ENCODE measurements at regions not wholly inside any gene's neighbourhood (a gene's known extent, or its start where the extent isn't known, plus 50 kb on each side); places are given as distances from the start of the nearest gene placed in this dataset.

- DNase-seq (ENCODE audit: low spot score), result no peak
- Histone ChIP-seq H3K9ac (ENCODE audit: low read depth, low read length, poor library complexity) (no peak overlapping the region), H2BK5ac (ENCODE audit: low read length) (no peak overlapping the region), H2BK15ac (ENCODE audit: low read length) (no peak overlapping the region), H3K23ac (ENCODE audit: low read depth, low read length, poor library complexity) (no peak overlapping the region), H4K91ac (ENCODE audit: low read depth, low read length, poor library complexity) (no peak overlapping the region), H2AK5ac (ENCODE audit: low read depth, low read length) (no peak overlapping the region), H3K27me3 (ENCODE audit: control insufficient read depth in 3 of 3, insufficient read depth in 3 of 3, low read depth in 1 of 3, low read length in 3 of 3) (no peaks in the 10 kb centered on the region), H3K36me3 (replicated peaks in 1 of 2; ENCODE audit: control insufficient read depth in 2 of 2, insufficient read depth in 2 of 2, low read length in 2 of 2) (no peaks in the 10 kb centered on the region), H2BK12ac (ENCODE audit: low read length) (no peak overlapping the region), H3K18ac (ENCODE audit: low read length) (no peak overlapping the region), H3K27ac (replicated peaks; ENCODE audit: low read length) (no peak overlapping the region), H3K14ac (ENCODE audit: low read length) (no peak overlapping the region), H3K9me3 (replicated peaks in 1 of 2; ENCODE audit: control insufficient read depth in 2 of 2, insufficient read depth in 1 of 2, low read depth in 1 of 2, low read length in 2 of 2) (no peaks in the 10 kb centered on the region), H3K4ac (ENCODE audit: low read length) (no peak overlapping the region), H3K4me3 (ENCODE audit: low read length in 2 of 2) (no peak overlapping the region), H3K4me1 (ENCODE audit: control insufficient read depth in 2 of 2, insufficient read depth in 1 of 2, low read depth in 1 of 2, low read length in 2 of 2) (no peaks in the 10 kb centered on the region), H3K4me2 (ENCODE audit: insufficient read depth, low read length, poor library complexity, severe bottlenecking) (no peak overlapping the region), H2AFZ (ENCODE audit: low read length) (no peak overlapping the region), H4K8ac (ENCODE audit: low read depth, low read length) (no peak overlapping the region), H3K79me1 (ENCODE audit: low read depth, low read length) (no peaks in the 10 kb centered on the region), H2BK120ac (ENCODE audit: low read depth, low read length) (no peak overlapping the region)
- no CpG with 5 or more reads among the region's 7 CpGs for WGBS, 2 donors (ENCODE audit: extremely low coverage in 2 of 2, insufficient read length in 2 of 2, insufficient replicate concordance in 1 of 2)
These were observed 370.9 kb upstream of the PRR16 start for GRCh38 chr5:120093178-120093577.

GRCh38 chr5:120096413-120096812 is 367.7 kb upstream of the PRR16 start:
- no peaks in the 10 kb centered on the region for H3K9me3 ChIP-seq (replicated peaks in 1 of 2; ENCODE audit: control insufficient read depth in 2 of 2, insufficient read depth in 1 of 2, low read depth in 1 of 2, low read length in 2 of 2)
- H3K14ac ChIP-seq (ENCODE audit: low read length), result no peak overlapping the region
- no peak overlapping the region for H2BK12ac ChIP-seq (ENCODE audit: low read length)
- no peak overlapping the region for H2BK5ac ChIP-seq (ENCODE audit: low read length)
- H3K27ac ChIP-seq (replicated peaks; ENCODE audit: low read length), result no peak overlapping the region
- H4K91ac ChIP-seq (ENCODE audit: low read depth, low read length, poor library complexity), result no peak overlapping the region
- H3K4me2 ChIP-seq (ENCODE audit: insufficient read depth, low read length, poor library complexity, severe bottlenecking), result no peak overlapping the region
- no peaks in the 10 kb centered on the region for H3K4me1 ChIP-seq (ENCODE audit: control insufficient read depth in 2 of 2, insufficient read depth in 1 of 2, low read depth in 1 of 2, low read length in 2 of 2)
- no peak overlapping the region for H2AK5ac ChIP-seq (ENCODE audit: low read depth, low read length)
- H2BK120ac ChIP-seq (ENCODE audit: low read depth, low read length), result no peak overlapping the region
- no peak overlapping the region for H3K18ac ChIP-seq (ENCODE audit: low read length)
- H3K36me3 ChIP-seq (replicated peaks in 1 of 2; ENCODE audit: control insufficient read depth in 2 of 2, insufficient read depth in 2 of 2, low read length in 2 of 2), result no peaks in the 10 kb centered on the region
- no peak overlapping the region for H4K8ac ChIP-seq (ENCODE audit: low read depth, low read length)
- H3K9ac ChIP-seq (ENCODE audit: low read depth, low read length, poor library complexity), result no peak overlapping the region
- no peak overlapping the region for H3K23ac ChIP-seq (ENCODE audit: low read depth, low read length, poor library complexity)
- H3K79me1 ChIP-seq (ENCODE audit: low read depth, low read length), result no peaks in the 10 kb centered on the region
- H2BK15ac ChIP-seq (ENCODE audit: low read length), result no peak overlapping the region
- H3K4me3 ChIP-seq (ENCODE audit: low read length in 2 of 2), result no peak overlapping the region
- no peak overlapping the region for H2AFZ ChIP-seq (ENCODE audit: low read length)
- no peak overlapping the region for H3K4ac ChIP-seq (ENCODE audit: low read length)
- no peak for DNase-seq (ENCODE audit: low spot score)
- no peaks in the 10 kb centered on the region for H3K27me3 ChIP-seq (ENCODE audit: control insufficient read depth in 3 of 3, insufficient read depth in 3 of 3, low read depth in 1 of 3, low read length in 3 of 3)
- no CpG with 5 or more reads among the region's 3 CpGs for WGBS, 2 donors (ENCODE audit: extremely low coverage in 2 of 2, insufficient read length in 2 of 2, insufficient replicate concordance in 1 of 2)

- WGBS, 2 donors (ENCODE audit: extremely low coverage in 2 of 2, insufficient read length in 2 of 2, insufficient replicate concordance in 1 of 2), result no CpG with 5 or more reads among the region's 4 CpGs
- H3K36me3 ChIP-seq (replicated peaks in 1 of 2; ENCODE audit: control insufficient read depth in 2 of 2, insufficient read depth in 2 of 2, low read length in 2 of 2), result no peaks in the 10 kb centered on the region
- no peak overlapping the region for H2AK5ac ChIP-seq (ENCODE audit: low read depth, low read length)
- no peak overlapping the region for H3K18ac ChIP-seq (ENCODE audit: low read length)
- H3K14ac ChIP-seq (ENCODE audit: low read length), result no peak overlapping the region
- no peak overlapping the region for H3K4ac ChIP-seq (ENCODE audit: low read length)
- H3K27ac ChIP-seq (replicated peaks; ENCODE audit: low read length), result no peak overlapping the region
- H4K8ac ChIP-seq (ENCODE audit: low read depth, low read length), result no peak overlapping the region
- H2AFZ ChIP-seq (ENCODE audit: low read length), result peak overlapping the region; percentile 18
- H3K79me1 ChIP-seq (ENCODE audit: low read depth, low read length), result no peaks in the 10 kb centered on the region
- no peak overlapping the region for H3K4me2 ChIP-seq (ENCODE audit: insufficient read depth, low read length, poor library complexity, severe bottlenecking)
- H2BK120ac ChIP-seq (ENCODE audit: low read depth, low read length), result no peak overlapping the region
- no peak overlapping the region for H4K91ac ChIP-seq (ENCODE audit: low read depth, low read length, poor library complexity)
- no peak overlapping the region for H2BK12ac ChIP-seq (ENCODE audit: low read length)
- H3K9me3 ChIP-seq (replicated peaks in 1 of 2; ENCODE audit: control insufficient read depth in 2 of 2, insufficient read depth in 1 of 2, low read depth in 1 of 2, low read length in 2 of 2), result no peaks in the 10 kb centered on the region
- DNase-seq (ENCODE audit: low spot score), result no peak
- no peak overlapping the region for H2BK5ac ChIP-seq (ENCODE audit: low read length)
- no peak overlapping the region for H3K23ac ChIP-seq (ENCODE audit: low read depth, low read length, poor library complexity)
- no peaks in the 10 kb centered on the region for H3K27me3 ChIP-seq (ENCODE audit: control insufficient read depth in 3 of 3, insufficient read depth in 3 of 3, low read depth in 1 of 3, low read length in 3 of 3)
- no peak overlapping the region for H2BK15ac ChIP-seq (ENCODE audit: low read length)
- no peak overlapping the region for H3K4me3 ChIP-seq (ENCODE audit: low read length in 2 of 2)
- no peak overlapping the region for H3K9ac ChIP-seq (ENCODE audit: low read depth, low read length, poor library complexity)
- H3K4me1 ChIP-seq (ENCODE audit: control insufficient read depth in 2 of 2, insufficient read depth in 1 of 2, low read depth in 1 of 2, low read length in 2 of 2), result no peaks in the 10 kb centered on the region
These were observed 365.7 kb upstream of the PRR16 start for GRCh38 chr5:120098426-120098825.

GRCh38 chr5:120098902-120099535 is 365.1 kb upstream of the PRR16 start:
- DNase-seq (ENCODE audit: low spot score), result no peak
- no peak overlapping the region for H2BK120ac ChIP-seq (ENCODE audit: low read depth, low read length)
- WGBS, 2 donors (ENCODE audit: extremely low coverage in 2 of 2, insufficient read length in 2 of 2, insufficient replicate concordance in 1 of 2), result no CpG with 5 or more reads among the region's 5 CpGs

More at GRCh38 chr5:120098902-120099535, 365.1 kb upstream of the PRR16 start:
- Histone ChIP-seq H3K18ac (ENCODE audit: low read length) (no peak overlapping the region), H2AK5ac (ENCODE audit: low read depth, low read length) (no peak overlapping the region), H3K4me2 (ENCODE audit: insufficient read depth, low read length, poor library complexity, severe bottlenecking) (no peak overlapping the region), H3K9ac (ENCODE audit: low read depth, low read length, poor library complexity) (no peak overlapping the region), H3K4me3 (ENCODE audit: low read length in 2 of 2) (no peak overlapping the region), H3K4ac (ENCODE audit: low read length) (no peak overlapping the region), H2AFZ (ENCODE audit: low read length) (no peak overlapping the region), H3K79me1 (ENCODE audit: low read depth, low read length) (no peaks in the 10 kb centered on the region), H3K36me3 (replicated peaks in 1 of 2; ENCODE audit: control insufficient read depth in 2 of 2, insufficient read depth in 2 of 2, low read length in 2 of 2) (no peaks in the 10 kb centered on the region), H4K91ac (ENCODE audit: low read depth, low read length, poor library complexity) (no peak overlapping the region), H2BK5ac (ENCODE audit: low read length) (no peak overlapping the region), H3K23ac (ENCODE audit: low read depth, low read length, poor library complexity) (no peak overlapping the region), H3K27me3 (ENCODE audit: control insufficient read depth in 3 of 3, insufficient read depth in 3 of 3, low read depth in 1 of 3, low read length in 3 of 3) (no peaks in the 10 kb centered on the region), H3K4me1 (ENCODE audit: control insufficient read depth in 2 of 2, insufficient read depth in 1 of 2, low read depth in 1 of 2, low read length in 2 of 2) (no peaks in the 10 kb centered on the region), H2BK12ac (ENCODE audit: low read length) (no peak overlapping the region), H3K14ac (ENCODE audit: low read length) (no peak overlapping the region), H4K8ac (ENCODE audit: low read depth, low read length) (no peak overlapping the region), H3K27ac (replicated peaks; ENCODE audit: low read length) (no peak overlapping the region), H2BK15ac (ENCODE audit: low read length) (no peak overlapping the region), H3K9me3 (replicated peaks in 1 of 2; ENCODE audit: control insufficient read depth in 2 of 2, insufficient read depth in 1 of 2, low read depth in 1 of 2, low read length in 2 of 2) (no peaks in the 10 kb centered on the region)

Data from neuronal stem cell (in vitro differentiated cells).